Tibial nerve (tissue), 4 donors: ENCODE measurements at regions not wholly inside any gene's neighbourhood (a gene's known extent, or its start where the extent isn't known, plus 50 kb on each side); places are given as distances from the start of the nearest gene placed in this dataset.

Experiments used
- CTCF ChIP-seq, 5 experiments: fragments of 200-600 bp in 3 of 5; fragments of 450-650 bp in 2 of 5; sonication (generic) in 3 of 5; IDR thresholded peaks; one replicate each; pipeline ENCODE4 v1.5.1; 2016 to 2019; ENCODE audit warnings: antibody characterized with exemption in 5 of 5, mild to moderate bottlenecking in 3 of 5, moderate library complexity in 2 of 5
- EP300 ChIP-seq, 2 donors: sonication (generic); formaldehyde crosslinking; IDR thresholded peaks; one replicate each; pipeline ENCODE4 v1.6.1; 2017; ENCODE audit warnings: antibody characterized with exemption in 2 of 2, mild to moderate bottlenecking in 1 of 2

GRCh38 chr11:112469376-112469775, 208.7 kb upstream of the PLET1 start:
- TF ChIP-seq CTCF (IDR thresholded peaks at IDR 0.05) (no peak), EP300 (IDR thresholded peaks at IDR 0.05) (no peak)
